ENCODE measurements at regions not wholly inside any gene's neighbourhood (a gene's known extent, or its start where the extent isn't known, plus 50 kb on each side); places are given as distances from the start of the nearest gene placed in this dataset.

DNA sequence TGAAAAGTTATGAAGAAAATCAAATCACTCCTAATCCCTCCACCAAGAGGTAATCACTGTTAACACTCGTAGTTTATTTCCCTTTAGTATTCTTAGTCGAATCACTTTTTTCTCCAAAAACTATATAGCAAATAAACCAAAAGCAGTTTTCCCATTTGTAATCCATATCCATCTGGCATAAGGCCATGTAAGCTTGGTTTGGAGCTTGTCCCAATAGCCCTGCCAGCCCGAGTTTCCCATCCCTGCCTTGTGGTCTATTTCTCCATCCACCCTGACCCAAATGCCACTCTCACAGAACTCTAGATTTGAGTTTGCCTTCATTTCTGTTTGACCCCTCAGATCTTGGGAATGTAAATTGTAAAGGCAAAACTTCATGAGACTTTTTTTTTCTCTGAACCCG is 71.8 kb upstream of the DSP start:
- TF ChIP-seq, protein P1, sequence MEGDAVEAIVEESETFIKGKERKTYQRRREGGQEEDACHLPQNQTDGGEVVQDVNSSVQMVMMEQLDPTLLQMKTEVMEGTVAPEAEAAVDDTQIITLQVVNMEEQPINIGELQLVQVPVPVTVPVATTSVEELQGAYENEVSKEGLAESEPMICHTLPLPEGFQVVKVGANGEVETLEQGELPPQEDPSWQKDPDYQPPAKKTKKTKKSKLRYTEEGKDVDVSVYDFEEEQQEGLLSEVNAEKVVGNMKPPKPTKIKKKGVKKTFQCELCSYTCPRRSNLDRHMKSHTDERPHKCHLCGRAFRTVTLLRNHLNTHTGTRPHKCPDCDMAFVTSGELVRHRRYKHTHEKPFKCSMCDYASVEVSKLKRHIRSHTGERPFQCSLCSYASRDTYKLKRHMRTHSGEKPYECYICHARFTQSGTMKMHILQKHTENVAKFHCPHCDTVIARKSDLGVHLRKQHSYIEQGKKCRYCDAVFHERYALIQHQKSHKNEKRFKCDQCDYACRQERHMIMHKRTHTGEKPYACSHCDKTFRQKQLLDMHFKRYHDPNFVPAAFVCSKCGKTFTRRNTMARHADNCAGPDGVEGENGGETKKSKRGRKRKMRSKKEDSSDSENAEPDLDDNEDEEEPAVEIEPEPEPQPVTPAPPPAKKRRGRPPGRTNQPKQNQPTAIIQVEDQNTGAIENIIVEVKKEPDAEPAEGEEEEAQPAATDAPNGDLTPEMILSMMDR (optimal IDR thresholded peaks at IDR 0.05 in 1 of 3, IDR thresholded peaks at IDR 0.05 in 1 of 3, conservative IDR thresholded peaks at IDR 0.05 in 1 of 3; ENCODE audit: extremely low read depth in 1 of 3, insufficient read depth in 2 of 3, low read length in 3 of 3), result no peak
- TF ChIP-seq EZH2 (IDR thresholded peaks at IDR 0.05; ENCODE audit: low read length), result no peak

Measured in keratinocyte (primary cell).